Panc1 (cell line): ENCODE measurements at regions not wholly inside any gene's neighbourhood (a gene's known extent, or its start where the extent isn't known, plus 50 kb on each side); places are given as distances from the start of the nearest gene placed in this dataset.
"Not testable (repeated sequence)": the region's sequence is repeated elsewhere in the genome, so short reads cannot be mapped to it uniquely, and the experiment has no call there.

Experiments
- ATAC-seq: fragments of 200-7000 bp; cut with Tn5 transposase; 2 replicates; pipeline ENCODE4 v1.9.1; 2020; ENCODE audit warnings: mild to moderate bottlenecking, moderate library complexity
- BruUV-seq: library from RNA; stranded (reverse); fragments of 400-500 nt; replicated peaks from 2 replicates; lab custom pipeline; 2021; lab: Mats Ljungman, UMichigan
- CTCF ChIA-PET: fragments of 300-600 bp; sonication (Branson Sonifier 250); formaldehyde crosslinking; loops from one replicate; lab custom pipeline; 2022; ENCODE audit warnings: antibody characterized with exemption; lab: Charles Lee
- POLR2A ChIA-PET: fragments of 300-600 bp; sonication (Branson Sonifier 250); formaldehyde crosslinking; loops from one replicate; lab custom pipeline; 2022; ENCODE audit warnings: antibody characterized with exemption; lab: Charles Lee
- DNase-seq: peaks from one replicate; pipeline ENCODE4 v3.0.0-alpha.2; 2010; ENCODE audit warnings: low read depth, low spot score
- H3K27ac ChIP-seq: 2 replicates; pipeline ENCODE4 v1.5.1; 2011; ENCODE audit warnings: mild to moderate bottlenecking, low read length, inconsistent platforms
- H3K27me3 ChIP-seq: fragments of 200-500 bp; sonication (Bioruptor generic); 2 replicates; pipeline ENCODE4 v1.6.0; 2014; ENCODE audit warnings: low read length, inconsistent platforms; ENCODE audit not compliant: control insufficient read depth, insufficient read depth
- H3K36me3 ChIP-seq: fragments of 200-500 bp; sonication (Bioruptor generic); 2 replicates; pipeline ENCODE4 v1.5.1; 2014; ENCODE audit warnings: inconsistent platforms, mild to moderate bottlenecking, low read length, moderate library complexity; ENCODE audit not compliant: control insufficient read depth, insufficient read depth
- H3K4me1 ChIP-seq: 2 replicates; pipeline ENCODE4 v1.5.1; 2011; ENCODE audit warnings: inconsistent platforms, mild to moderate bottlenecking, low read length, moderate library complexity; ENCODE audit not compliant: control insufficient read depth, insufficient read depth
- H3K4me3 ChIP-seq, 2 experiments: 2 replicates each; pipeline ENCODE4 v1.5.1; 2011 to 2012; ENCODE audit warnings: low read depth in 2 of 2, low read length in 2 of 2, mild to moderate bottlenecking in 2 of 2, inconsistent platforms in 1 of 2, moderate library complexity in 1 of 2
- H3K9me3 ChIP-seq: fragments of 200-500 bp; sonication (Bioruptor generic); 2 replicates; pipeline ENCODE4 v1.5.1; 2014; ENCODE audit warnings: low read depth, mild to moderate bottlenecking, inconsistent platforms, low read length, moderate library complexity; ENCODE audit not compliant: control insufficient read depth, insufficient read depth
- POLR2AphosphoS5 ChIP-seq: IDR thresholded peaks from 2 replicates; pipeline ENCODE4 v1.6.1; 2012; ENCODE audit warnings: mild to moderate bottlenecking, low read depth, low read length, moderate library complexity
- SIN3A ChIP-seq: IDR thresholded peaks from 2 replicates; pipeline ENCODE4 v1.6.1; 2012; ENCODE audit warnings: low read depth, mild to moderate bottlenecking, low read length, moderate library complexity, borderline replicate concordance; ENCODE audit not compliant: insufficient read depth
- TCF7L2 ChIP-seq: IDR thresholded peaks from 2 replicates; pipeline ENCODE4 v1.6.1; 2011; ENCODE audit warnings: mild to moderate bottlenecking, low read depth, low read length, inconsistent platforms
- in situ Hi-C: cut with HindIII; loops from 2 replicates; pipeline ENCODE4 v1.10.0; 2016; ENCODE audit warnings: low sequenced_read_pairs, low pct_unique_long_range_greater_than_20kb
- intact Hi-C: fragments of 100-400 bp; cut with micrococcal nuclease; formaldehyde crosslinking; loops from one replicate; pipeline ENCODE4 v1.10.0; 2022; ENCODE audit not compliant: unreplicated experiment
- TF ChIP-seq, protein P1 (sequence below), 2 experiments: IDR thresholded peaks; 2 replicates each; pipeline ENCODE4 v1.6.1; 2011 to 2012; ENCODE audit warnings: low read depth in 2 of 2, control low read depth in 1 of 2, low read length in 1 of 2, mild to moderate bottlenecking in 1 of 2, moderate library complexity in 1 of 2; ENCODE audit not compliant: insufficient read depth in 1 of 2
- TF ChIP-seq, protein P2 (sequence below): fragments of 450-650 bp; IDR thresholded peaks from 2 replicates; pipeline ENCODE4 v1.5.1; 2017; ENCODE audit warnings: mild to moderate bottlenecking

DNA sequence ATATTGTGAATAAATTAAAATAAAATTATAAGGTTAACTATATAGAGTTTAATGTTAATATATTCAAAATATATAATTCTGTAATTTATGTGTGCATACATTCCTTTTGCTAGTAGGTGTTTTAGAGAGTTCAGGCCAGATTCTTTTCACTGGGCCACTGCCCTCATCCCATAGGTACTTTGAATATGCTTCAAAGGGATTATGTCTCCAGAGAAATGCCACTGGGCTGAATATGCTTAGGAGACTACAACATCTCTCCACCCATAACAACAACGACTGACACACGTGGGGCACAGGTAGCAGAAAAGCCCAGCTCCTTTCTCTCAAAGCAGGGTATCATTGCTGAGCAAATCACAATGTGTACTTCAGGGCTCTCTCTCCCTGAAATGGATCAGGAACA lies 290.9 kb upstream of the TACR3 start:
- TF ChIP-seq, protein P1, sequence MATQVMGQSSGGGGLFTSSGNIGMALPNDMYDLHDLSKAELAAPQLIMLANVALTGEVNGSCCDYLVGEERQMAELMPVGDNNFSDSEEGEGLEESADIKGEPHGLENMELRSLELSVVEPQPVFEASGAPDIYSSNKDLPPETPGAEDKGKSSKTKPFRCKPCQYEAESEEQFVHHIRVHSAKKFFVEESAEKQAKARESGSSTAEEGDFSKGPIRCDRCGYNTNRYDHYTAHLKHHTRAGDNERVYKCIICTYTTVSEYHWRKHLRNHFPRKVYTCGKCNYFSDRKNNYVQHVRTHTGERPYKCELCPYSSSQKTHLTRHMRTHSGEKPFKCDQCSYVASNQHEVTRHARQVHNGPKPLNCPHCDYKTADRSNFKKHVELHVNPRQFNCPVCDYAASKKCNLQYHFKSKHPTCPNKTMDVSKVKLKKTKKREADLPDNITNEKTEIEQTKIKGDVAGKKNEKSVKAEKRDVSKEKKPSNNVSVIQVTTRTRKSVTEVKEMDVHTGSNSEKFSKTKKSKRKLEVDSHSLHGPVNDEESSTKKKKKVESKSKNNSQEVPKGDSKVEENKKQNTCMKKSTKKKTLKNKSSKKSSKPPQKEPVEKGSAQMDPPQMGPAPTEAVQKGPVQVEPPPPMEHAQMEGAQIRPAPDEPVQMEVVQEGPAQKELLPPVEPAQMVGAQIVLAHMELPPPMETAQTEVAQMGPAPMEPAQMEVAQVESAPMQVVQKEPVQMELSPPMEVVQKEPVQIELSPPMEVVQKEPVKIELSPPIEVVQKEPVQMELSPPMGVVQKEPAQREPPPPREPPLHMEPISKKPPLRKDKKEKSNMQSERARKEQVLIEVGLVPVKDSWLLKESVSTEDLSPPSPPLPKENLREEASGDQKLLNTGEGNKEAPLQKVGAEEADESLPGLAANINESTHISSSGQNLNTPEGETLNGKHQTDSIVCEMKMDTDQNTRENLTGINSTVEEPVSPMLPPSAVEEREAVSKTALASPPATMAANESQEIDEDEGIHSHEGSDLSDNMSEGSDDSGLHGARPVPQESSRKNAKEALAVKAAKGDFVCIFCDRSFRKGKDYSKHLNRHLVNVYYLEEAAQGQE (IDR thresholded peaks at IDR 0.05; ENCODE audit: insufficient read depth in 1 of 2, low read depth in 2 of 2, low read length in 1 of 2): no peak
- TF ChIP-seq, protein P2, sequence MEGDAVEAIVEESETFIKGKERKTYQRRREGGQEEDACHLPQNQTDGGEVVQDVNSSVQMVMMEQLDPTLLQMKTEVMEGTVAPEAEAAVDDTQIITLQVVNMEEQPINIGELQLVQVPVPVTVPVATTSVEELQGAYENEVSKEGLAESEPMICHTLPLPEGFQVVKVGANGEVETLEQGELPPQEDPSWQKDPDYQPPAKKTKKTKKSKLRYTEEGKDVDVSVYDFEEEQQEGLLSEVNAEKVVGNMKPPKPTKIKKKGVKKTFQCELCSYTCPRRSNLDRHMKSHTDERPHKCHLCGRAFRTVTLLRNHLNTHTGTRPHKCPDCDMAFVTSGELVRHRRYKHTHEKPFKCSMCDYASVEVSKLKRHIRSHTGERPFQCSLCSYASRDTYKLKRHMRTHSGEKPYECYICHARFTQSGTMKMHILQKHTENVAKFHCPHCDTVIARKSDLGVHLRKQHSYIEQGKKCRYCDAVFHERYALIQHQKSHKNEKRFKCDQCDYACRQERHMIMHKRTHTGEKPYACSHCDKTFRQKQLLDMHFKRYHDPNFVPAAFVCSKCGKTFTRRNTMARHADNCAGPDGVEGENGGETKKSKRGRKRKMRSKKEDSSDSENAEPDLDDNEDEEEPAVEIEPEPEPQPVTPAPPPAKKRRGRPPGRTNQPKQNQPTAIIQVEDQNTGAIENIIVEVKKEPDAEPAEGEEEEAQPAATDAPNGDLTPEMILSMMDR: no peak
- no peak for TF ChIP-seq TCF7L2
- no peak for TF ChIP-seq SIN3A
- TF ChIP-seq POLR2AphosphoS5: no peak
- intact Hi-C loops: no loop called here
- H3K27ac ChIP-seq: no peak overlapping the region
- H3K36me3 ChIP-seq: no peaks in the 10 kb centered on the region
- no peaks in the 10 kb centered on the region for H3K9me3 ChIP-seq
- no peak for ATAC-seq
- no peak overlapping the region for H3K4me3 ChIP-seq
- H3K27me3 ChIP-seq: no peaks in the 10 kb centered on the region
- in situ Hi-C loops: no loop called here
- DNase-seq: no peak
- ChIA-PET CTCF (no interaction called here), POLR2A (no interaction called here)
- BruUV-seq: no TSS peak
- no peaks in the 10 kb centered on the region for H3K4me1 ChIP-seq

DNA sequence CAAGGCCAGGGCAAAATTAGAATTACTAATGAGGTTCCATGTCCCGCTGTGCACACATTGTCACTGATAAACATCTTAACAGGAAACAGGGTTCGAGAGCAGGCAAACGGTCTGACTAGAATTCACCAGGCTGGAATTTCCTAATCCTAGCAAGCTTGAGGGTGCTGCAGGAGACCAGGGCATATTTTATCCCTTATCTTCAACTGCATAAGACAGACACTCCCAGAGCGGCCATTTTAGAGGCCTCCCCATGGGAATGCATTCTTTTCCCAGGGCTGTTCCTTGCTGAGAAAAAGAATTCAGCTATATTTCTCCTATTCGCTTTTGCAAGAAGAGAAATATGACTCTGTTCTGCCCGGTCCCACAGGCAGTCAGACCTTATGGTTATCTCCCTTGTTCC lies 282.5 kb upstream of the TACR3 start:
- BruUV-seq, in situ Hi-C loops, POLR2A ChIA-PET, H3K4me1 ChIP-seq, DNase-seq, CTCF ChIA-PET, H3K4me3 ChIP-seq, intact Hi-C loops, H3K36me3 ChIP-seq, H3K9me3 ChIP-seq, H3K27me3 ChIP-seq, ATAC-seq, H3K27ac ChIP-seq: not testable (repeated sequence)

DNA sequence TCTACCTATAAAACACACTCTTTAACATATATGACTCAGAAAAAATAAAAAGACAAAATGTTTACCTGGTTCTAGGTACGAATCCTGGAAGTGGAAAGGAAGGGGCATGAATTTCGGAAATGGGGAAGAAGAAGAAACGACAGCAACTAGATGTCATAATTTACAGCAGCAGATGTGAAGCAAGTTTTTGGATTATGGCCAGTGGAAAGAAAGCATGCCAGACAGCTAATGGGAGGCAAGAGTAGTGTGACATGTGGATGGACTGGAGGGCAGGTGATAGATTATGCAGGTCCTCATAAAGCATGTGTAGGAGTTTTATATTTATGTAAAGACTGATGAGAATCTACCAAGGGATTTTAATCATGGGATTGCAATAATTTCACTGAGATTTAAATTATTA lies 279.0 kb upstream of the TACR3 start:
- ChIA-PET POLR2A (no interaction called here), CTCF (no interaction called here)
- Histone ChIP-seq H3K4me3 (no peak overlapping the region), H3K27me3 (no peaks in the 10 kb centered on the region), H3K4me1 (peaks cover 4% of the 10 kb centered on the region; the same call in 1 of the 2 replicates), H3K36me3 (no peaks in the 10 kb centered on the region), H3K27ac (peak overlapping the region; percentile 21; the same call in 1 of the 2 replicates), H3K9me3 (no peaks in the 10 kb centered on the region; the same call in 1 of the 2 replicates)
- DNase-seq (no peak), ATAC-seq (no peak)
- in situ Hi-C loops (no loop called here), intact Hi-C loops (no loop called here)
- TF ChIP-seq TCF7L2 (no peak), POLR2AphosphoS5 (no peak), SIN3A (no peak)
- TF ChIP-seq, protein P2: no peak
- TF ChIP-seq, protein P1 (IDR thresholded peaks at IDR 0.05; ENCODE audit: insufficient read depth in 1 of 2, low read depth in 2 of 2, low read length in 1 of 2): no peak
- BruUV-seq: no TSS peak
